GM23338 (cell line): ENCODE measurements at regions not wholly inside any gene's neighbourhood (a gene's known extent, or its start where the extent isn't known, plus 50 kb on each side); places are given as distances from the start of the nearest gene placed in this dataset.

Experiments used
- ATAC-seq: fragments of 200-7000 bp; cut with Tn5 transposase; 3 replicates; pipeline ENCODE4 v1.9.1; 2020
- DNase-seq: peaks from one replicate; pipeline ENCODE4 v3.0.0-alpha.2; 2015; ENCODE audit warnings: low spot score
- H2AFZ ChIP-seq: fragments of 200-600 bp; sonication (generic); 2 replicates; pipeline ENCODE4 v1.8.0; 2016; ENCODE audit warnings: antibody characterized with exemption, mild to moderate bottlenecking, moderate library complexity
- H3F3A ChIP-seq: fragments of 200-600 bp; sonication (generic); replicated peaks from 2 replicates; pipeline ENCODE4 v1.8.0; 2017; ENCODE audit warnings: antibody characterized with exemption, mixed run types, low read depth
- H3K27ac ChIP-seq: fragments of 200-600 bp; sonication (generic); 2 replicates; pipeline ENCODE4 v1.6.1; 2016; ENCODE audit warnings: low read depth
- H3K27me3 ChIP-seq: fragments of 200-600 bp; sonication (generic); 2 replicates; pipeline ENCODE4 v1.8.0; 2016; ENCODE audit warnings: mild to moderate bottlenecking, mixed run types, moderate library complexity; ENCODE audit not compliant: insufficient read depth
- H3K36me3 ChIP-seq: fragments of 200-600 bp; sonication (generic); 2 replicates; pipeline ENCODE4 v1.8.0; 2016; ENCODE audit warnings: mild to moderate bottlenecking; ENCODE audit not compliant: insufficient read depth
- H3K4me1 ChIP-seq: fragments of 200-600 bp; sonication (generic); 2 replicates; pipeline ENCODE4 v1.8.0; 2016; ENCODE audit warnings: mild to moderate bottlenecking, moderate library complexity; ENCODE audit not compliant: insufficient read depth
- H3K4me2 ChIP-seq: fragments of 200-600 bp; sonication (generic); 2 replicates; pipeline ENCODE4 v1.7.1; 2017; ENCODE audit warnings: mixed run types
- H3K4me3 ChIP-seq: fragments of 200-600 bp; sonication (generic); 2 replicates; pipeline ENCODE4 v1.6.1; 2016; ENCODE audit warnings: mixed run types
- H3K79me2 ChIP-seq: fragments of 200-600 bp; sonication (generic); replicated peaks from 2 replicates; pipeline ENCODE4 v1.8.0; 2017; ENCODE audit warnings: mild to moderate bottlenecking; ENCODE audit not compliant: insufficient read depth
- H3K9me2 ChIP-seq: fragments of 200-600 bp; sonication (generic); 2 replicates; pipeline ENCODE4 v1.8.0; 2017; ENCODE audit not compliant: insufficient read depth
- H4K20me1 ChIP-seq: fragments of 200-600 bp; sonication (generic); replicated peaks from 2 replicates; pipeline ENCODE4 v1.8.0; 2017; ENCODE audit warnings: mild to moderate bottlenecking; ENCODE audit not compliant: insufficient read depth
- H3K27ac Mint-ChIP-seq: 2 replicates; pipeline ENCODE4 v1.8.0; 2020; ENCODE audit warnings: inconsistent platforms, mild to moderate bottlenecking, moderate library complexity, mixed read lengths
- H3K27me3 Mint-ChIP-seq: 3 replicates; pipeline ENCODE4 v1.8.0; 2022; ENCODE audit warnings: low read depth, mild to moderate bottlenecking, moderate library complexity, mixed read lengths, inconsistent platforms; ENCODE audit not compliant: insufficient read depth, poor library complexity
- H3K36me3 Mint-ChIP-seq: 3 replicates; pipeline ENCODE4 v1.8.0; 2021; ENCODE audit warnings: low read depth, mild to moderate bottlenecking, inconsistent platforms, moderate library complexity, mixed read lengths
- H3K4me1 Mint-ChIP-seq: 3 replicates; pipeline ENCODE4 v1.8.0; 2020; ENCODE audit warnings: mild to moderate bottlenecking, inconsistent platforms, mixed read lengths
- H3K4me3 Mint-ChIP-seq: 3 replicates; pipeline ENCODE4 v1.8.0; 2021; ENCODE audit warnings: moderate library complexity, mild to moderate bottlenecking, inconsistent platforms, mixed read lengths
- H3K9me3 Mint-ChIP-seq: 3 replicates; pipeline ENCODE4 v1.8.0; 2020; ENCODE audit warnings: moderate library complexity, mild to moderate bottlenecking, inconsistent platforms, mixed read lengths
- EZH2 ChIP-seq: fragments of 200-600 bp; sonication (generic); IDR thresholded peaks from one replicate; pipeline ENCODE4 v1.8.0; 2017; ENCODE audit warnings: antibody characterized with exemption, mild to moderate bottlenecking, low read depth; ENCODE audit not compliant: unreplicated experiment
- EZH2phosphoT487 ChIP-seq: fragments of 200-600 bp; sonication (generic); IDR thresholded peaks from one replicate; pipeline ENCODE4 v1.8.1; 2018; ENCODE audit warnings: antibody characterized with exemption; ENCODE audit not compliant: unreplicated experiment
- JUNB ChIP-seq: IDR thresholded peaks from one replicate; pipeline ENCODE4 v1.6.1; 2016; ENCODE audit warnings: antibody characterized with exemption; ENCODE audit not compliant: unreplicated experiment
- NANOG ChIP-seq: IDR thresholded peaks from 2 replicates; pipeline ENCODE4 v1.6.1; 2016; ENCODE audit warnings: antibody characterized with exemption, borderline replicate concordance
- POLR2AphosphoS5 ChIP-seq: IDR thresholded peaks from 2 replicates; pipeline ENCODE4 v1.6.1; 2016; ENCODE audit warnings: antibody characterized with exemption, low read depth
- STAT1 ChIP-seq: IDR thresholded peaks from one replicate; pipeline ENCODE4 v1.6.1; 2016; ENCODE audit warnings: antibody characterized with exemption; ENCODE audit not compliant: unreplicated experiment
- ZNF114 ChIP-seq: fragments of 250-450 bp; sonication (Bioruptor Pico); IDR thresholded peaks from 2 replicates; pipeline ENCODE4 v1.5.0; 2020; ENCODE audit warnings: mild to moderate bottlenecking, moderate library complexity
- ZNF331 ChIP-seq: fragments of 250-450 bp; sonication (Bioruptor Pico); IDR thresholded peaks from 2 replicates; pipeline ENCODE4 v1.5.0; 2020; ENCODE audit warnings: low read depth, mild to moderate bottlenecking, moderate library complexity
- TF ChIP-seq, protein P1 (sequence below): IDR thresholded peaks from one replicate; pipeline ENCODE4 v1.6.1; 2018; ENCODE audit warnings: antibody characterized with exemption; ENCODE audit not compliant: unreplicated experiment
- TF ChIP-seq, protein P2 (sequence below): IDR thresholded peaks from 2 replicates; pipeline ENCODE4 v1.6.1; 2016; ENCODE audit warnings: antibody characterized with exemption
- TF ChIP-seq, protein P3 (sequence below): fragments of 250-450 bp; sonication (Bioruptor Pico); IDR thresholded peaks from 2 replicates; pipeline ENCODE4 v1.5.0; 2020; ENCODE audit warnings: mild to moderate bottlenecking, moderate library complexity
- TF ChIP-seq, protein P4 (sequence below), 2 experiments: fragments of 200-600 bp in 1 of 2; sonication (generic) in 1 of 2; conservative IDR thresholded peaks; 2 replicates each; pipeline versions ENCODE4 v1.5.1 to v1.6.1; 2016 to 2017; ENCODE audit warnings: antibody characterized with exemption in 2 of 2, low read depth in 2 of 2, mild to moderate bottlenecking in 2 of 2, moderate library complexity in 1 of 2

DNA sequence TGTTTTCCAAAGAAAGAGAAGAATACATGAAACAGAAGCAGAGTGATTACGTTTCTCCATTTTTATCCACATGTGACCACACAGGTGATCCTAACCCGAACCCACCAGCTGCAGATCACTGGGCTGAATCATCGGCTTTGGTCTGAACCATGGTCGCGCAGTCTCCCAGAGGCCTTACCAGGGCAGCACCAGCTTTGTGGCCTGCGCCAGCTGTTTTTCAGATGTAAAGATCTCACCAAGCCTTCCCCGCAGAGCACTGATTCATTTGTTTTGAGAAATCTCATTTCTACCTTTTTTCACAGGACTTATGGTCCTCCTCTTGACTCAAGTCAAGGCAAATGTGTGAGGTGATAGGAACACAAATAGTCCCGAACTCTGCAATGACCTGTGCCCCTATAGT is 207.0 kb upstream of the PPP2R2D start:
- DNase-seq: no peak
- Mint-ChIP-seq H3K4me1 (0 out of 3 replicates have a peak, but pooled peaks cover 3% of the 10 kb centered on the region), H3K27me3 (peaks cover 4% of the 10 kb centered on the region), H3K9me3 (no peaks in the 10 kb centered on the region), H3K4me3 (no peak overlapping the region), H3K27ac (no peak overlapping the region), H3K36me3 (no peaks in the 10 kb centered on the region)
- Histone ChIP-seq H3K36me3 (no peaks in the 10 kb centered on the region), H3F3A (no peaks in the 10 kb centered on the region), H2AFZ (no peak overlapping the region), H3K4me3 (no peak overlapping the region), H3K9me2 (no peaks in the 10 kb centered on the region), H4K20me1 (no peaks in the 10 kb centered on the region), H3K27me3 (no peaks in the 10 kb centered on the region), H3K79me2 (no peaks in the 10 kb centered on the region), H3K4me2 (no peak overlapping the region), H3K27ac (no peak overlapping the region), H3K4me1 (no peaks in the 10 kb centered on the region)
- ATAC-seq: no peak
- TF ChIP-seq, protein P1, sequence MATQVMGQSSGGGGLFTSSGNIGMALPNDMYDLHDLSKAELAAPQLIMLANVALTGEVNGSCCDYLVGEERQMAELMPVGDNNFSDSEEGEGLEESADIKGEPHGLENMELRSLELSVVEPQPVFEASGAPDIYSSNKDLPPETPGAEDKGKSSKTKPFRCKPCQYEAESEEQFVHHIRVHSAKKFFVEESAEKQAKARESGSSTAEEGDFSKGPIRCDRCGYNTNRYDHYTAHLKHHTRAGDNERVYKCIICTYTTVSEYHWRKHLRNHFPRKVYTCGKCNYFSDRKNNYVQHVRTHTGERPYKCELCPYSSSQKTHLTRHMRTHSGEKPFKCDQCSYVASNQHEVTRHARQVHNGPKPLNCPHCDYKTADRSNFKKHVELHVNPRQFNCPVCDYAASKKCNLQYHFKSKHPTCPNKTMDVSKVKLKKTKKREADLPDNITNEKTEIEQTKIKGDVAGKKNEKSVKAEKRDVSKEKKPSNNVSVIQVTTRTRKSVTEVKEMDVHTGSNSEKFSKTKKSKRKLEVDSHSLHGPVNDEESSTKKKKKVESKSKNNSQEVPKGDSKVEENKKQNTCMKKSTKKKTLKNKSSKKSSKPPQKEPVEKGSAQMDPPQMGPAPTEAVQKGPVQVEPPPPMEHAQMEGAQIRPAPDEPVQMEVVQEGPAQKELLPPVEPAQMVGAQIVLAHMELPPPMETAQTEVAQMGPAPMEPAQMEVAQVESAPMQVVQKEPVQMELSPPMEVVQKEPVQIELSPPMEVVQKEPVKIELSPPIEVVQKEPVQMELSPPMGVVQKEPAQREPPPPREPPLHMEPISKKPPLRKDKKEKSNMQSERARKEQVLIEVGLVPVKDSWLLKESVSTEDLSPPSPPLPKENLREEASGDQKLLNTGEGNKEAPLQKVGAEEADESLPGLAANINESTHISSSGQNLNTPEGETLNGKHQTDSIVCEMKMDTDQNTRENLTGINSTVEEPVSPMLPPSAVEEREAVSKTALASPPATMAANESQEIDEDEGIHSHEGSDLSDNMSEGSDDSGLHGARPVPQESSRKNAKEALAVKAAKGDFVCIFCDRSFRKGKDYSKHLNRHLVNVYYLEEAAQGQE: no peak
- TF ChIP-seq EZH2phosphoT487 (no peak), NANOG (no peak), EZH2 (no peak), ZNF114 (CRISPR knock-in tag) (no peak), ZNF331 (CRISPR knock-in tag) (no peak), STAT1 (no peak), JUNB (no peak), POLR2AphosphoS5 (no peak)
- TF ChIP-seq, protein P2, sequence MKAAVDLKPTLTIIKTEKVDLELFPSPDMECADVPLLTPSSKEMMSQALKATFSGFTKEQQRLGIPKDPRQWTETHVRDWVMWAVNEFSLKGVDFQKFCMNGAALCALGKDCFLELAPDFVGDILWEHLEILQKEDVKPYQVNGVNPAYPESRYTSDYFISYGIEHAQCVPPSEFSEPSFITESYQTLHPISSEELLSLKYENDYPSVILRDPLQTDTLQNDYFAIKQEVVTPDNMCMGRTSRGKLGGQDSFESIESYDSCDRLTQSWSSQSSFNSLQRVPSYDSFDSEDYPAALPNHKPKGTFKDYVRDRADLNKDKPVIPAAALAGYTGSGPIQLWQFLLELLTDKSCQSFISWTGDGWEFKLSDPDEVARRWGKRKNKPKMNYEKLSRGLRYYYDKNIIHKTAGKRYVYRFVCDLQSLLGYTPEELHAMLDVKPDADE: no peak
- TF ChIP-seq, protein P3, sequence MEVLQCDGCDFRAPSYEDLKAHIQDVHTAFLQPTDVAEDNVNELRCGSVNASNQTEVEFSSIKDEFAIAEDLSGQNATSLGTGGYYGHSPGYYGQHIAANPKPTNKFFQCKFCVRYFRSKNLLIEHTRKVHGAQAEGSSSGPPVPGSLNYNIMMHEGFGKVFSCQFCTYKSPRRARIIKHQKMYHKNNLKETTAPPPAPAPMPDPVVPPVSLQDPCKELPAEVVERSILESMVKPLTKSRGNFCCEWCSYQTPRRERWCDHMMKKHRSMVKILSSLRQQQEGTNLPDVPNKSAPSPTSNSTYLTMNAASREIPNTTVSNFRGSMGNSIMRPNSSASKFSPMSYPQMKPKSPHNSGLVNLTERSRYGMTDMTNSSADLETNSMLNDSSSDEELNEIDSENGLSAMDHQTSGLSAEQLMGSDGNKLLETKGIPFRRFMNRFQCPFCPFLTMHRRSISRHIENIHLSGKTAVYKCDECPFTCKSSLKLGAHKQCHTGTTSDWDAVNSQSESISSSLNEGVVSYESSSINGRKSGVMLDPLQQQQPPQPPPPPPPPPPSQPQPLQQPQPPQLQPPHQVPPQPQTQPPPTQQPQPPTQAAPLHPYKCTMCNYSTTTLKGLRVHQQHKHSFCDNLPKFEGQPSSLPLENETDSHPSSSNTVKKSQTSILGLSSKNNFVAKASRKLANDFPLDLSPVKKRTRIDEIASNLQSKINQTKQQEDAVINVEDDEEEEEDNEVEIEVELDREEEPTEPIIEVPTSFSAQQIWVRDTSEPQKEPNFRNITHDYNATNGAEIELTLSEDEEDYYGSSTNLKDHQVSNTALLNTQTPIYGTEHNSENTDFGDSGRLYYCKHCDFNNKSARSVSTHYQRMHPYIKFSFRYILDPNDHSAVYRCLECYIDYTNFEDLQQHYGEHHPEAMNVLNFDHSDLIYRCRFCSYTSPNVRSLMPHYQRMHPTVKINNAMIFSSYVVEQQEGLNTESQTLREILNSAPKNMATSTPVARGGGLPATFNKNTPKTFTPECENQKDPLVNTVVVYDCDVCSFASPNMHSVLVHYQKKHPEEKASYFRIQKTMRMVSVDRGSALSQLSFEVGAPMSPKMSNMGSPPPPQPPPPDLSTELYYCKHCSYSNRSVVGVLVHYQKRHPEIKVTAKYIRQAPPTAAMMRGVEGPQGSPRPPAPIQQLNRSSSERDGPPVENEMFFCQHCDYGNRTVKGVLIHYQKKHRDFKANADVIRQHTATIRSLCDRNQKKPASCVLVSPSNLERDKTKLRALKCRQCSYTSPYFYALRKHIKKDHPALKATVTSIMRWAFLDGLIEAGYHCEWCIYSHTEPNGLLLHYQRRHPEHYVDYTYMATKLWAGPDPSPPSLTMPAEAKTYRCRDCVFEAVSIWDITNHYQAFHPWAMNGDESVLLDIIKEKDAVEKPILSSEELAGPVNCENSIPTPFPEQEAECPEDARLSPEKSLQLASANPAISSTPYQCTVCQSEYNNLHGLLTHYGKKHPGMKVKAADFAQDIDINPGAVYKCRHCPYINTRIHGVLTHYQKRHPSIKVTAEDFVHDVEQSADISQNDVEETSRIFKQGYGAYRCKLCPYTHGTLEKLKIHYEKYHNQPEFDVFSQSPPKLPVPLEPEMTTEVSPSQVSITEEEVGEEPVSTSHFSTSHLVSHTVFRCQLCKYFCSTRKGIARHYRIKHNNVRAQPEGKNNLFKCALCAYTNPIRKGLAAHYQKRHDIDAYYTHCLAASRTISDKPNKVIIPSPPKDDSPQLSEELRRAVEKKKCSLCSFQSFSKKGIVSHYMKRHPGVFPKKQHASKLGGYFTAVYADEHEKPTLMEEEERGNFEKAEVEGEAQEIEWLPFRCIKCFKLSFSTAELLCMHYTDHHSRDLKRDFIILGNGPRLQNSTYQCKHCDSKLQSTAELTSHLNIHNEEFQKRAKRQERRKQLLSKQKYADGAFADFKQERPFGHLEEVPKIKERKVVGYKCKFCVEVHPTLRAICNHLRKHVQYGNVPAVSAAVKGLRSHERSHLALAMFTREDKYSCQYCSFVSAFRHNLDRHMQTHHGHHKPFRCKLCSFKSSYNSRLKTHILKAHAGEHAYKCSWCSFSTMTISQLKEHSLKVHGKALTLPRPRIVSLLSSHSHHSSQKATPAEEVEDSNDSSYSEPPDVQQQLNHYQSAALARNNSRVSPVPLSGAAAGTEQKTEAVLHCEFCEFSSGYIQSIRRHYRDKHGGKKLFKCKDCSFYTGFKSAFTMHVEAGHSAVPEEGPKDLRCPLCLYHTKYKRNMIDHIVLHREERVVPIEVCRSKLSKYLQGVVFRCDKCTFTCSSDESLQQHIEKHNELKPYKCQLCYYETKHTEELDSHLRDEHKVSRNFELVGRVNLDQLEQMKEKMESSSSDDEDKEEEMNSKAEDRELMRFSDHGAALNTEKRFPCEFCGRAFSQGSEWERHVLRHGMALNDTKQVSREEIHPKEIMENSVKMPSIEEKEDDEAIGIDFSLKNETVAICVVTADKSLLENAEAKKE: no peak
- TF ChIP-seq, protein P4, sequence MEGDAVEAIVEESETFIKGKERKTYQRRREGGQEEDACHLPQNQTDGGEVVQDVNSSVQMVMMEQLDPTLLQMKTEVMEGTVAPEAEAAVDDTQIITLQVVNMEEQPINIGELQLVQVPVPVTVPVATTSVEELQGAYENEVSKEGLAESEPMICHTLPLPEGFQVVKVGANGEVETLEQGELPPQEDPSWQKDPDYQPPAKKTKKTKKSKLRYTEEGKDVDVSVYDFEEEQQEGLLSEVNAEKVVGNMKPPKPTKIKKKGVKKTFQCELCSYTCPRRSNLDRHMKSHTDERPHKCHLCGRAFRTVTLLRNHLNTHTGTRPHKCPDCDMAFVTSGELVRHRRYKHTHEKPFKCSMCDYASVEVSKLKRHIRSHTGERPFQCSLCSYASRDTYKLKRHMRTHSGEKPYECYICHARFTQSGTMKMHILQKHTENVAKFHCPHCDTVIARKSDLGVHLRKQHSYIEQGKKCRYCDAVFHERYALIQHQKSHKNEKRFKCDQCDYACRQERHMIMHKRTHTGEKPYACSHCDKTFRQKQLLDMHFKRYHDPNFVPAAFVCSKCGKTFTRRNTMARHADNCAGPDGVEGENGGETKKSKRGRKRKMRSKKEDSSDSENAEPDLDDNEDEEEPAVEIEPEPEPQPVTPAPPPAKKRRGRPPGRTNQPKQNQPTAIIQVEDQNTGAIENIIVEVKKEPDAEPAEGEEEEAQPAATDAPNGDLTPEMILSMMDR (conservative IDR thresholded peaks at IDR 0.05; ENCODE audit: low read depth in 2 of 2): no peak
